ENCODE measurements at regions not wholly inside any gene's neighbourhood (a gene's known extent, or its start where the extent isn't known, plus 50 kb on each side); places are given as distances from the start of the nearest gene placed in this dataset.

GRCh38 chr2:161044921-161045320, 115.3 kb upstream of the TANK start:
- Histone ChIP-seq H3K4me3 (no peak overlapping the region), H3K4me1 (replicated peaks in 1 of 2) (no peaks in the 10 kb centered on the region), H3K27ac (no peak overlapping the region), H3K27me3 (peaks cover 3% of the 10 kb centered on the region), H3K9me3 (replicated peaks in 1 of 3) (no peaks in the 10 kb centered on the region), H3K36me3 (replicated peaks in 1 of 2) (no peaks in the 10 kb centered on the region)
- intact Hi-C loops (cut with DNase I), result no loop called here
- 65 to 71% (median 69%) methylated on average over 1 of the region's 1 CpG for WGBS, 4 donors
- no peak for DNase-seq
- TF ChIP-seq POLR2A (IDR thresholded peaks at IDR 0.05) (no peak), CTCF (IDR thresholded peaks at IDR 0.05) (no peak)

GRCh38 chr2:161045726-161046125, 114.5 kb upstream of the TANK start:
- intact Hi-C loops (cut with DNase I), result no loop called here
- no peak for DNase-seq
- Histone ChIP-seq H3K4me1 (replicated peaks in 1 of 2) (no peaks in the 10 kb centered on the region), H3K27me3 (peaks cover 3% of the 10 kb centered on the region), H3K36me3 (replicated peaks in 1 of 2) (no peaks in the 10 kb centered on the region), H3K27ac (no peak overlapping the region), H3K9me3 (replicated peaks in 1 of 3) (no peaks in the 10 kb centered on the region), H3K4me3 (no peak overlapping the region)
- WGBS, 4 donors, result 84 to 96% (median 89%) methylated on average over 1 of the region's 1 CpG
- TF ChIP-seq CTCF (IDR thresholded peaks at IDR 0.05), result no peak
- TF ChIP-seq POLR2A (IDR thresholded peaks at IDR 0.05), result no peak

- Histone ChIP-seq H3K36me3 (replicated peaks in 1 of 2) (no peaks in the 10 kb centered on the region), H3K27ac (no peak overlapping the region), H3K9me3 (replicated peaks in 1 of 3) (no peaks in the 10 kb centered on the region), H3K4me3 (no peak overlapping the region), H3K27me3 (peaks cover 3% of the 10 kb centered on the region), H3K4me1 (replicated peaks in 1 of 2) (no peaks in the 10 kb centered on the region)
- WGBS, 4 donors, result 81 to 89% (median 86%) methylated on average over 2 of the region's 2 CpGs
- DNase-seq, result no peak
- TF ChIP-seq POLR2A (IDR thresholded peaks at IDR 0.05) (no peak), CTCF (IDR thresholded peaks at IDR 0.05) (no peak)
- intact Hi-C loops (cut with DNase I), result no loop called here
These were observed 113.4 kb upstream of the TANK start for GRCh38 chr2:161046876-161047275.

GRCh38 chr2:161048317-161048716, 111.9 kb upstream of the TANK start:
- no peak overlapping the region for H3K27ac ChIP-seq
- no peaks in the 10 kb centered on the region for H3K9me3 ChIP-seq (replicated peaks in 1 of 3)
- peaks cover 3% of the 10 kb centered on the region for H3K27me3 ChIP-seq
- DNase-seq, result no peak
- TF ChIP-seq POLR2A (IDR thresholded peaks at IDR 0.05) (no peak), CTCF (IDR thresholded peaks at IDR 0.05) (no peak)
- no peaks in the 10 kb centered on the region for H3K36me3 ChIP-seq (replicated peaks in 1 of 2)
- WGBS, 4 donors, result 53 to 80% (median 58%) methylated on average over 3 of the region's 3 CpGs
- no peak overlapping the region for H3K4me3 ChIP-seq
- intact Hi-C loops (cut with DNase I), result no loop called here
- H3K4me1 ChIP-seq (replicated peaks in 1 of 2), result no peaks in the 10 kb centered on the region
